Keratinocyte (primary cell): ENCODE measurements at regions not wholly inside any gene's neighbourhood (a gene's known extent, or its start where the extent isn't known, plus 50 kb on each side); places are given as distances from the start of the nearest gene placed in this dataset.

Experiments used
- DNase-seq: peaks from one replicate; pipeline ENCODE4 v3.0.0-alpha.2; 2011; ENCODE audit warnings: low read depth, missing footprints, low spot score
- FAIRE-seq: peaks from 2 replicates; lab custom pipeline; 2011; peaks lifted over from hg19 to GRCh38; lab: Jason Lieb, UNC
- H2AFZ ChIP-seq: 2 replicates; pipeline ENCODE4 v1.6.0; 2012; ENCODE audit warnings: low read length, control low read depth, inconsistent platforms; ENCODE audit not compliant: control insufficient read depth
- H3K27ac ChIP-seq: 2 replicates; pipeline ENCODE4 v1.5.1; 2011; ENCODE audit warnings: low read length; ENCODE audit not compliant: control insufficient read depth, insufficient read depth
- H3K27me3 ChIP-seq: 3 replicates; pipeline ENCODE4 v1.6.0; 2011; ENCODE audit warnings: low read length; ENCODE audit not compliant: control insufficient read depth, insufficient read depth; ENCODE audit errors: extremely low read depth
- H3K36me3 ChIP-seq, 2 experiments: 2 replicates in 1 of 2; 3 replicates in 1 of 2; pipeline ENCODE4 v1.5.1; 2011; ENCODE audit warnings: low read length in 2 of 2, mild to moderate bottlenecking in 1 of 2; ENCODE audit not compliant: control insufficient read depth in 2 of 2, insufficient read depth in 2 of 2; ENCODE audit errors: extremely low read depth in 1 of 2
- H3K4me1 ChIP-seq: 3 replicates; pipeline ENCODE4 v1.5.1; 2011; ENCODE audit warnings: low read length; ENCODE audit not compliant: control insufficient read depth, insufficient read depth; ENCODE audit errors: extremely low read depth
- H3K4me2 ChIP-seq: 3 replicates; pipeline ENCODE4 v1.6.0; 2011; ENCODE audit warnings: low read depth, low read length; ENCODE audit not compliant: control insufficient read depth, insufficient read depth; ENCODE audit errors: extremely low read depth
- H3K4me3 ChIP-seq, 3 experiments: fragments of 200-600 bp in 1 of 3; sonication (generic) in 1 of 3; 2 replicates in 2 of 3; 3 replicates in 1 of 3; pipeline ENCODE4 v1.5.1; 2011 to 2016; ENCODE audit warnings: low read length in 3 of 3, mild to moderate bottlenecking in 3 of 3, control low read depth in 2 of 3, inconsistent platforms in 1 of 3, low read depth in 1 of 3, mixed read lengths in 1 of 3, mixed run types in 1 of 3, moderate library complexity in 1 of 3; ENCODE audit not compliant: control insufficient read depth in 2 of 3, insufficient read depth in 2 of 3; ENCODE audit errors: extremely low read depth in 1 of 3
- H3K79me2 ChIP-seq: 2 replicates; pipeline ENCODE4 v1.6.0; 2012; ENCODE audit warnings: low read length; ENCODE audit not compliant: control insufficient read depth, insufficient read depth
- H3K9ac ChIP-seq: 3 replicates; pipeline ENCODE4 v1.6.0; 2011; ENCODE audit warnings: low read length; ENCODE audit not compliant: control insufficient read depth, insufficient read depth; ENCODE audit errors: extremely low read depth
- H3K9me1 ChIP-seq: 3 replicates; pipeline ENCODE4 v1.6.0; 2011; ENCODE audit warnings: low read length; ENCODE audit not compliant: control insufficient read depth, insufficient read depth; ENCODE audit errors: extremely low read depth
- H3K9me3 ChIP-seq: 2 replicates; pipeline ENCODE4 v1.5.1; 2012; ENCODE audit warnings: low read depth, low read length; ENCODE audit not compliant: control insufficient read depth
- H4K20me1 ChIP-seq: 3 replicates; pipeline ENCODE4 v1.6.0; 2011; ENCODE audit warnings: low read length; ENCODE audit not compliant: control insufficient read depth, insufficient read depth; ENCODE audit errors: extremely low read depth
- CTCF ChIP-seq, 3 experiments: IDR thresholded peaks in 1 of 3; conservative IDR thresholded peaks in 1 of 3; optimal IDR thresholded peaks in 1 of 3; 2 replicates in 2 of 3; 3 replicates in 1 of 3; pipeline versions ENCODE3 to v1.5.1; 2011; ENCODE audit warnings: low read length in 3 of 3, mild to moderate bottlenecking in 3 of 3, moderate library complexity in 2 of 3, control low read depth in 1 of 3, inconsistent platforms in 1 of 3; ENCODE audit not compliant: insufficient read depth in 2 of 3; ENCODE audit errors: extremely low read depth in 1 of 3
- EZH2 ChIP-seq: IDR thresholded peaks from one replicate; pipeline ENCODE4 v1.6.1; 2012; ENCODE audit warnings: inconsistent platforms, mild to moderate bottlenecking, low read length, moderate library complexity
- dilution Hi-C: fragments of 300-500 bp; cut with MboI; formaldehyde crosslinking; loops from one replicate; pipeline ENCODE4 v1.7.0; 2020; ENCODE audit warnings: low sequenced_read_pairs; ENCODE audit not compliant: extremely low pct_ligation_motif_present

- Histone ChIP-seq H2AFZ (no peak overlapping the region), H3K79me2 (no peaks in the 10 kb centered on the region), H3K9me3 (no peaks in the 10 kb centered on the region), H3K9ac (no peak overlapping the region), H3K36me3 (no peaks in the 10 kb centered on the region), H3K9me1 (no peaks in the 10 kb centered on the region), H4K20me1 (no peaks in the 10 kb centered on the region), H3K27ac (no peak overlapping the region), H3K4me1 (no peaks in the 10 kb centered on the region), H3K4me2 (no peak overlapping the region), H3K27me3 (no peaks in the 10 kb centered on the region), H3K4me3 (no peak overlapping the region)
- TF ChIP-seq CTCF (optimal IDR thresholded peaks at IDR 0.05 in 1 of 3, IDR thresholded peaks at IDR 0.05 in 1 of 3, conservative IDR thresholded peaks at IDR 0.05 in 1 of 3; ENCODE audit: extremely low read depth in 1 of 3, insufficient read depth in 2 of 3, low read length in 3 of 3) (no peak), EZH2 (no peak)
- DNase-seq (no peak), FAIRE-seq (no peak)
- dilution Hi-C loops: no loop called here
These were observed 774.4 kb downstream of the HDGFL1 start for GRCh38 chr6:23343610-23344306.

- no peaks in the 10 kb centered on the region for H3K36me3 ChIP-seq
- no peaks in the 10 kb centered on the region for H3K79me2 ChIP-seq
- H2AFZ ChIP-seq: no peak overlapping the region
- no peak overlapping the region for H3K9ac ChIP-seq
- TF ChIP-seq EZH2 (no peak), CTCF (optimal IDR thresholded peaks at IDR 0.05 in 1 of 3, IDR thresholded peaks at IDR 0.05 in 1 of 3, conservative IDR thresholded peaks at IDR 0.05 in 1 of 3; ENCODE audit: extremely low read depth in 1 of 3, insufficient read depth in 2 of 3, low read length in 3 of 3) (no peak)
- H3K27me3 ChIP-seq: no peaks in the 10 kb centered on the region
- no peaks in the 10 kb centered on the region for H4K20me1 ChIP-seq
- H3K27ac ChIP-seq: no peak overlapping the region
- H3K9me3 ChIP-seq: no peaks in the 10 kb centered on the region
- peaks cover 13% of the 10 kb centered on the region for H3K4me1 ChIP-seq
- dilution Hi-C loops: no loop called here
- no peak for FAIRE-seq
- H3K9me1 ChIP-seq: no peaks in the 10 kb centered on the region
- H3K4me2 ChIP-seq: no peak overlapping the region
- DNase-seq: no peak
- no peak overlapping the region for H3K4me3 ChIP-seq
These were observed 777.8 kb upstream of the NRSN1 start for GRCh38 chr6:23348185-23348584.
